ENCODE measurements at regions not wholly inside any gene's neighbourhood (a gene's known extent, or its start where the extent isn't known, plus 50 kb on each side); places are given as distances from the start of the nearest gene placed in this dataset.

DNA sequence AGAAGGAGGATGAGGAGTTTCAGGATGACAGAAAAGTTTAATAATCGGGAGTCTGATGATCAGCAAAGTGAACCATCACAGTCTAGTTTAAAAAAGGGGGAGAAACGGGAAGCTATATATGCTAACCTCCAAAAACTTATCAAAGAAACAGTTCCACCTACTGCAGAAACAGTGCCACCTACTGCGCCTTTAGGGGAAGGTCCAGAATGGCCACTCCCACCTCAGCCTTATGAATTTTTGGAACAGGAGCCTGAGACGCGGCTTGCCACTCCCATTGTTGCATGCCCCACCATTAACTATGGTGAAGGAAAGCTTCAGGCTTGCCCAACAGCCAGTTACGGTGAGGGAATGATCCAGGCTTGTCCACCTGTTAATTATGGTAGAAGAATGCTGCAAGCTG, 929.0 kb downstream of the SLITRK6 start:
- TF ChIP-seq, protein P1, sequence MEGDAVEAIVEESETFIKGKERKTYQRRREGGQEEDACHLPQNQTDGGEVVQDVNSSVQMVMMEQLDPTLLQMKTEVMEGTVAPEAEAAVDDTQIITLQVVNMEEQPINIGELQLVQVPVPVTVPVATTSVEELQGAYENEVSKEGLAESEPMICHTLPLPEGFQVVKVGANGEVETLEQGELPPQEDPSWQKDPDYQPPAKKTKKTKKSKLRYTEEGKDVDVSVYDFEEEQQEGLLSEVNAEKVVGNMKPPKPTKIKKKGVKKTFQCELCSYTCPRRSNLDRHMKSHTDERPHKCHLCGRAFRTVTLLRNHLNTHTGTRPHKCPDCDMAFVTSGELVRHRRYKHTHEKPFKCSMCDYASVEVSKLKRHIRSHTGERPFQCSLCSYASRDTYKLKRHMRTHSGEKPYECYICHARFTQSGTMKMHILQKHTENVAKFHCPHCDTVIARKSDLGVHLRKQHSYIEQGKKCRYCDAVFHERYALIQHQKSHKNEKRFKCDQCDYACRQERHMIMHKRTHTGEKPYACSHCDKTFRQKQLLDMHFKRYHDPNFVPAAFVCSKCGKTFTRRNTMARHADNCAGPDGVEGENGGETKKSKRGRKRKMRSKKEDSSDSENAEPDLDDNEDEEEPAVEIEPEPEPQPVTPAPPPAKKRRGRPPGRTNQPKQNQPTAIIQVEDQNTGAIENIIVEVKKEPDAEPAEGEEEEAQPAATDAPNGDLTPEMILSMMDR (conservative IDR thresholded peaks at IDR 0.05) = peak; percentile 75
- TF ChIP-seq ZFX (IDR thresholded peaks at IDR 0.05) = no peak
